ENCODE measurements at regions not wholly inside any gene's neighbourhood (a gene's known extent, or its start where the extent isn't known, plus 50 kb on each side); places are given as distances from the start of the nearest gene placed in this dataset.

DNA sequence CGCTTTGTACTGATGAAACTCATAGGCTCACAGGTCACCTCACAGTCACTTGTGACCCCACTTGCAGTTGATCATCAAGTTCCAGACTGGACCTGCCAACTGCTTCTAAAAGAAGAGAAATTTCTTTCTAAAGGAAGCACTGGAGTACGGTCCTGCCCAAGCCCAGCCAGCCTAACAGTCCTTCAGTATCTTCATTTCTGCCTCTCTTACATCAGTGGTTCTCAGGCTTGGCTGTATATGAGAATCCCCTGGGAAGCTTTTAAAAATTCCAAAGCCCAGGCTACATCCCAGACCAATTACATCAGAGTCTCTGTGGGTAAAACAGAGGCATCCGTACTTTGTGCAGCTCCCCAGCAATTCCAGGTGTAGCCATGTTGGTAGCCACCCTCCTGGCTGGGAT, 282.1 kb downstream of the NFIB start:
- intact Hi-C loops (cut with micrococcal nuclease) = no loop called here

DNA sequence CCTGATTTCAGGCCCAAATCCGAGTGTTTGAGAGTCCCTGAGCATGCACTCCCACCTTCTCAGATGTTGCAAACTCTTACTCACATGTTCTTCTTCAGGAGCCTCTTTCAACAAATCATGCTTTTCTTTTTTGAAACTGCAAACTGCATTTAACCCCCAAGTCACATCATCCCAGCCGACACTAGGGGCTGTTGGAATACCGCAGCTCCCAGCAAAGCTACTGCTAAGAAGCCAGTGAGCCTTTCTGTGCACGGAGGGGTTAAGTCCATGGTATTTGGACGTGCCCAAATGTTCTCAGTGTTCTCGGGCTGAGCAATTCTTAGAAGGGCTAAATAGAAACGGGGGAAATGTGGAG, 282.9 kb downstream of the NFIB start:
- intact Hi-C loops (cut with micrococcal nuclease) = no loop called here

DNA sequence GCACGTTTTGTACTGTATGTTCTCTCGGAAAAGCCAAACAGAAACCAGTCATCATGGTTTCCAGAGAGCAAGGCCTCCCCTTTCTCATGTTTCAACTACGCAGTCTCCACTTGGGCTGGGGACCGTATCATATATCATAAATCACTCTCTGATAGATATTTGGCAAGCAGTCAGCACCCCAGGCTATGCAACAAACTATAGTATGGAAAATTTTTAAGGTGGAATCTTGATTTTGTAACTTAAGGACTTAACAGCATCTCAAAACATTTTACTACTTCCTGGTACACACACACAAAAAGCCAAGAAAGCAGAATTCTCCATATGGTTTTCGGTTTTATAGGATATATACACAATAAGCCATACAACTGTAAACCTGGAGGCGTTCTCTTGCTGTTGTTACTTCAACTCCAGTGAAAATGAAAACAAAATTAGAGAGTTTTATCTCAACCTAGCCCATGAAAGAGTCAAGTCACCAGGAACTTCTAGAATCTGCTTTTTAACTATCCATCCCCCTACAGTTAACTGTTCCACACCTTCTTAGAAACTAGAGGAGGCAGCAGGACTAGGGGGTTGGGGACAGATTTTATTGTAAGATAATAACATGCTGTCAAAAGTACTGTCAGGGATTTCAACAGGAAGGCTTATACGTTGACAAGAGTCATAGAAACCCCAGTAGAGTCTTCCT, 283.4 kb downstream of the NFIB start:
- intact Hi-C loops (cut with micrococcal nuclease) = no loop called here

DNA sequence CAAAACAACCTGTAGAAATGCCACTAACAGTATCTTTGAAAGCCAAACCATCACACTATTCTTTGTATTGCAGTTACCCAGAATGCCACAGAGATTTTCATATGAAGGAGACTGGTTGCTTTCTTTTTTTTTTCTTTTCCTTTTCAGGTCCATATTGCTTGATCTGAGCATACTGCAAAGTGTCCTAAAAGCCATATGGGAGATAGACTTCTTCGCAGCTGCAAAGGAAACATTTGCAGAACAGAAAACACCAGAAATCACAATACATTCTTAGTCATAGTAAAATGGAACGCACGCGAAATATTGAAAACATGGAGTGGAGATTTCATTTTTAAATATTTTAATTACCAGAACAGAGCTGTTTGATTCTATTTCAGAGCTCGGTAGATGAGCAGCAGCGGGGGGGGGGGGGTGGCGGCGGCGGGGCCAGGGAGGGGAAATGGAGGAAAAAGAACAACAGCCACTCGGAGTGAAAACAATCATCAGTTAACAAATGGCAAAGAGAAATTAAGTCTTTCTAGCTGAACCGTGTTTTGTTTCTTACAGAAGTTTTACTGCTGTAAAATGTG, 284.1 kb downstream of the NFIB start:
- intact Hi-C loops (cut with micrococcal nuclease) = no loop called here

DNA sequence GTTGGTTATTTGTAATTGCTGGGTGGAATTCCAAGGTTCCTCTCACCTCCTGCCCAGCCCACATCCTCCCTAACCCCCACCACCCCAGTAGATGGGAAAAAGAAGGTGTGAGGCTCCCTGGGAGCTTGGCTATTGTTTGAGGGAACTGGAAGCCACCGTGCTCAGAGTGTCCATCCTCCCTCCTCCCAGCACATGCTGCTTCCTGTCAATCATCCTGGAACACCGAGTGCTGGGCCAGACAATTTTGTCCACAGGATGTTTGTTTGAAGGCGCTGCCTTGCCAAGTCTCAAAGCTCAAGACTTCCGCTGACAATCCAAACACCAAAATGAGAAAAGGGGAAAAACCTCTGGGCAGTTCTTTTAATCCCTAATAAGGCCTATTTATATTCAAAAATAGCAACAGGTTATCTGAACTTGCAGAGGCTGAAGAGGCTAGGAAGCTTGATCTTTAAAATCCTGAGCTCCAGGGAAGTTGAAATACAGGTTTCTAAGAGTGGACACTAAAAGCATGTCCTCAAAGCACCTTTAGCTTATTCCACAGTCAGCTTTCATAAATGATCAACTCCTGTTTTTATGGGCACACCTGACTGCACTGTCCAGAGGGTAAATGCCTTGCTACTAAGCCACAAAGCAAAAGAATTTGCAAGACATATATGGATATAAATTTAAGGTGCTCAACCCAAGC, 286.7 kb downstream of the NFIB start:
- intact Hi-C loops (cut with micrococcal nuclease) = no loop called here

DNA sequence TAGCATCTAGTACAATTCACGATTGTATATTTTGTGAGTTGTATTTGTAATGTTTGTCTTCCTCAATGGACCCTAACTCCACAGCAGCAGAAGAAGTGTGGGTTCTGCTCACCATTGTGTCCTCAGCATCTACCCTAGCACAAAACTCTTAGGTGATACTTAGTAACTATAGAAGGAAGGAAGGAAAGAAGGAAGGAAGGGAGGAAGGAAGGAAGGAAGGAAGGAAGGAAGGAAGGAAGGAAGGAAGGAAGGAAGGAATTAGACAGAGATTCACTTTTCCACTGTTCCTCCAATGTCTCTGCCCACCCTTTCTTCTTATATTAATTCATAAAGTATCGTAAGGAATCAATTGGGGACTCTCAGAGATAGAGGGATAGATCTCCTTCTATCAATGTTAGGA, 288.2 kb downstream of the NFIB start:
- intact Hi-C loops (cut with micrococcal nuclease) = no loop called here

DNA sequence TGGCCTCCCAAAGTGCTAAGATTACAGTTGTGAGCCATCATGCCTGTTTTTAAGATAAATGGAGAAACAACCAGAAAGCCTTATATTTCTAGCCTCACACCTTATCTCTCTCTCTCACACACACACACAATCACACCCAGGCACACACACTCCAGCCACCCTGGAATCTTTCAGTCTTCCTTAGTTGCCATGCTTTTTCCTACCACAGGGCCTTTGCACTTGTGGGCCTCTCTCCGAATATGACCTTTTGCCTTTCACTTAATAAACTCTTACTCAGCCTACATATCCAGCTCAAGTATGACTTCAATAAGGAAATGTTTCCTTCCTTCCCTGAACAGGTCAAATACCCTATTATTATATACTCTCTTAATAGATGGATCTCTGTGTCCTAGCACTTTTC, 290.7 kb downstream of the NFIB start:
- intact Hi-C loops (cut with micrococcal nuclease) = no loop called here

DNA sequence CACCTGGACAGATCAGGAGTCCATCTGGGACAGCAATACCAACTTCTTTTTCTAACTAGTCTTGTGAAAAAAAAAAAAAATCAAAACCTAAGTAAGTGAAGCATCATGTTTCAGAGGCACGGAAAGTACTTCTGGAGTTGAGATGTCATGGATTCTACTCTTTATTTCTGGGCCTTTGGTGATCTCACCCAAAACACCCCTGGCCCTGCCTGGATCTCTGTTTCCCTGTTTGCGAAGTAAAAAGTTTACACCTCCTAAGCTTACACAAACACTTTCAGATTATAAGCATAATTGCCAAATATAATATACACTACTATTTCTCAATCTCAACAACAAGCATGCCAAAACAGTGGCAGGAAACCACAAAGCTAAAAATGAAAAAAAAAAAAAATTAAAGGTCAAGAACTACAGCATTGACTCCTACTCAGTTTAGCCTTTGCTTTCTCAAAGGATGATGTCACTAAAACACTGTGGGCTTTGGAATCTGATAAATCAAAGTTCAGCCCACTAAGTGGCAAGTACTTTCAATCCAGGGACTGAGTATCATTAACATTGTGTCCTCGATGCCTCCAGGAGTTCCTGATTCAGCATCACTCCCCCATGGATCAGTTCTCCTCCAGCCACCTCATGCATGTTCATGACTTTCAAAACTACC, 291.9 kb downstream of the NFIB start:
- intact Hi-C loops (cut with micrococcal nuclease) = no loop called here

DNA sequence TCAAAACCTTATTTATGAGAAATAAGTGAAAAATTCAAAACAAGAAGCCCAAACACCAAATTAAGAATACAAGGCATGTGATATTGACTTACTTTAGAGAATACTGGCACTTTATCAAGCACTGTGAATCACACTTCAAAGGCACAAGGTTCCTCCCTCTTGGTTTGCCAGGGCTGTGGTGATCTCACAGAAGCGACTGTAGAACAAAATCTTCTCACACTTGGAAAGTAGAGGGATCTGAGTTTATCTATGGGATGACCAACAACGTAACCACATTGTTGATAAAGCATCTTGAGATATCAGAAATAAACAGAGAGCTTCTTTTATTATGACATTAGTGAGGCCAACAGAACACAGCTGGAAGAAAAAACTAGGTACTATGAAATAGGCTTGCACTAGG, 295.9 kb downstream of the NFIB start:
- intact Hi-C loops (cut with micrococcal nuclease) = no loop called here

DNA sequence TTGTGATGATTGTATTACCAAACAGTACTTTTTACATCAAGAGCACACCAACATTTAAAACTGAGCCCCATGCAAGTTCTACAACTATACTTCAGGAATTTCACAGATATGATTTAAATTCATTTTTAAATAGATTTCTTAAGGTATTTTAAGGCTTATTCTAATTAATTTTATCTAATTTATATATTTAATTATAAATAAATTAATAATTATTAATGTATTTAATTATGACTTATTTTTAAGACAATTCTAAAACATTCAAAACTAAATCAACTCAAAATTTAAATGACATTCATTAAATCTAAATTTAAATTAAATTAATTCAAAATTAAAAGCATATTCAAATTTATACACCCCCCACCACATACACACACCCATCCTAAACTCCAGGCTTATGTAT, 299.2 kb downstream of the NFIB start:
- intact Hi-C loops (cut with micrococcal nuclease) = no loop called here

DNA sequence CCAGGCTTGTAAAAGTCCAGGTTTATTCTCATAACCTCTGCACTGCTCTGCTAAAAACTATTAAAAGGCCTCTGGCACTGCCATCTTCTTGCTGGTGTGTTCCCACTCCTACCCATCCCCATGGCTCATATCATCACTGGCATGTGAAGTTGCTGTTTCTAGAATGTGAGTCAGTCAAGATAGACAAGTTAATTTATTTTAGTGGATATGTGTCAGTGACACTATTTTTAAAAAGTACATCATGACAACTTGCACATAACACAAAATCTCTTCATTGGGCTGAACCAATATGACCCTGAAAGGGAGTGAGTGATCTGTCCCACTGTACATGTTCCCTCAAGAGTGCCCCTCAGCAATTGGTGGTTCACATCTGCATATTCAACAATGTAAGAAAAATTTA, 299.7 kb downstream of the NFIB start:
- intact Hi-C loops (cut with micrococcal nuclease) = no loop called here

DNA sequence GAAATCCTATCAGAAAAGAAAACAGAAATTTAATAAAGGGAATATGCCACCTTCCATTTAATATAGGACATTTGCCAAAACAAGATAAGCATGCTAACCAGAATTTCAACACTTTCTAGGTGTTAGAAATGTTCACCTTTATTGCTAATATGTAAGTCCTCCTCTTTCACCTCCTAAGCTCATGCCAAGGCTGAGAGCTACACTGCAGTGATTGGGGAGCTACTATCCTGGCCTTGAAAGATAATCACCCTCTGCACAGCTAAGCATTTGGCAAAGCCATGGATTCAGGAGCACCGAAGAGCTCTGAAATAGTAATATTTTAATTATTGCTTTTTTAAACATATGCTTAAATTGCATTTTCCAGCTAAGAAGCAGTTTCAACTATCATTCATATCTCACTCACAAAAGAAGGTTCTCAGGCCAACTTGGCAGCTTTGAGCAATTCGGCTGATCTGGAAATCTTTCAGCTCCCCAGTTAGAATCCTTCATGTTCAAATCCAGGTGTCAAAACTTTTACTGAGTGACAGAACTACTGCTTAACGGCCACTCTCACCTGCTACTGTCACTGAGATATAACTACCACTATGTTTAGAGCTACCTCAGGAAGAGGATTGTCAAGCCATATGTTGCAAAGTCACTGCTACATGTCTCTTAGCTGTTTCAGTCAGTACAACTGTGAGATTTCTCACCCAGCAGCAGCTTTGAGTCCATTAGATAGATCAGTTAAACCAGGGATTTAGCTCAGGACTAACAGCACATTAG, 302.0 kb downstream of the NFIB start:
- intact Hi-C loops (cut with micrococcal nuclease) = no loop called here

DNA sequence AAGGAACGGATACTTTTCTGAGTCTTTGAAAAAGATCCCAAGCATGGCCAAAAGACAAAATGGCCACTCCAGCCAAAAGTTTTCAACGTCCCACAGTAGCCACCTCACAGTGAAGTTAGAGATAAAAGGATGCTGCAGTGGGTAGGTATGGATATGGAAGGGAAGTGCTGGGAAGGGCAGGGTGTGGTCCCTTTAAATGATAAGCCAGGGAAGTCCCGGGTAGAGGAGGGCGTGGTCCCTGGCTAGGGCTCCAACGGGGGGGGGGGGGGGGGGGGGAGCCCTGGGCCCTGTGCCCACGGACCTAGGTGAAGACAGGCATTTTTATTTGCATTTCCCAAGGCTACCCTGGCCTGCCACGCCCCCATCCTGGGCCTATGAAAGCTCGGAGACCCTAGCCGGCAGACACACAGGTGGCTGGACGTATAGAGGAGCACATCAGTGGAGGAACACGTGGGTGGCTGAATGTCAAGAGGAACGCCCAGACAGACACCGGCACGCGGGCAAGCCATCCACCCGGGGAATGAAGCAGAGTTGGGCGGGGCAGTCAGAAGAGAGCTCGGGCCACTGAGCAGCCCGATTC, 306.7 kb downstream of the NFIB start:
- intact Hi-C loops (cut with micrococcal nuclease) = no loop called here

DNA sequence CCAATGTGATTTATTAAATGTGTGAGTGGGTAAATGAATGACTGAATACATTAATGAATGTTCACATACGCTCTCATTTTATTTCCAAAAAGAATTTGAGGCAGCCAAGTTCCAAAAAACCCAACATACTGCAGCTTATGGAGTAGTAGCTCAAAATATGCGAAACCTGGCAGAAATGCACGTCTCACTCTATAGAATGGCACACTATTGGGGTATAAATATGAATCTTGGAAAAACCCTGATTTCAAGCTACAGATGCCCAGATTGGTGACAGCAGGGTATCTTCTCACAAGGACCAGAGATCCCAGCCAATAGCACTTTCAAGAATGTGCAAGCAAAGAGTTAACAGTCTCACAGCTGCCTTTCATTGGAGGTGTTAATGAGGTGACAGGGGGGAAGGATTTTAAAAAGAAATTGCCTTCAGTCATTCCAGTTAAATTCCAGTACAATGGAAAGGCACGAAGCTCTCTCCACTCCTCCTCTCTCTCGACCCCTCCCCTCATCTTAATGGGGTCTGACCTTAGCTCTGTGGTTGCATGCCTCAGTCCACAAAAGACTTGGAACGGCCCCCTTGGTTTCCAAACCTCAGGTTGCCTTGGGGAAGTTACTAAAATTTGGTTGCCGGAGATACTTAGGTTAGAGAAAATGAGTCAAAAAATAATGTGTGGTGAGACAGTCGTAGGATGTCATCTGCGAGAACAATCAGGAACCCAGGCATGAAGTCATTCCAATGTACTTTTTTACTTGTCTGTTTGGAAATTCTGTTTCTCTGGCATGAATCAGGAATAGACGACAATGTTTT, 307.4 kb downstream of the NFIB start:
- intact Hi-C loops (cut with micrococcal nuclease) = no loop called here

DNA sequence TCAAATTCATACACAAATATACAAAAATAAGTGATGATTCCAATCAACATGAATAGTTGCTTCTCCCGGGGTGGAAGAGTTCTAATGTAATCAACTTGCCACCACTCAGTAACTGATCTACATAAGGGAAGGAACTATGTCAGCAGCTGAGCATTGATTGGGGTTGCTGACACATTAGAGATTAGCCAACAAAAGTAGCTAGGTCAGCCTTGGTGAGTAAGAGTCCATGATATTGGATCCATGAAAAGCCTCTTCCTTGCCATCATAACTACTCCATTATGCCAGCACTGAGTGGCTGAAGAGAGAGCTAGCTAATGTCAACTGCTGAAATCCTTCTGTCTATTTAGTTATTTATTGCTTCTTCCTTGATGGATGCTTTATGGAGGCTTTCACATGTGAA, 309.8 kb downstream of the NFIB start:
- intact Hi-C loops (cut with micrococcal nuclease) = no loop called here

DNA sequence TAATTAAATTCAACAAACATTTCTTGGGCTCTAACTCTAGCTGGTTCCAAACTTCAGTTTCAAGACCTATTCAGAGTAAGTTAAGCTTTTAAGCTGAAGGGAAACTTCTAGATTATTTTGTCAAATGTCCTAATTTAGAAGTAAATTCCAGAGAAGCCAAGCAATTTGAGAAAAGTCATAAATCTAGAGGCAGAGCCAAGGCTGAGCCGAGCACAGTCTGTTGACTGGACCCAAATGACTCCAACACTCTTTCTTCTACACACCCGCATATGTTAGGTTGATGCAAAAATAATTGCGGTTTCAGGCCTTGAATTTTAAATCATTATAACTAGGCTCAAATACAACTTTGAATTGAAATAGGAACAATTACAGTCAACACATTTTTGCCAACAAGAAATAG, 319.7 kb downstream of the NFIB start:
- intact Hi-C loops (cut with micrococcal nuclease) = no loop called here

DNA sequence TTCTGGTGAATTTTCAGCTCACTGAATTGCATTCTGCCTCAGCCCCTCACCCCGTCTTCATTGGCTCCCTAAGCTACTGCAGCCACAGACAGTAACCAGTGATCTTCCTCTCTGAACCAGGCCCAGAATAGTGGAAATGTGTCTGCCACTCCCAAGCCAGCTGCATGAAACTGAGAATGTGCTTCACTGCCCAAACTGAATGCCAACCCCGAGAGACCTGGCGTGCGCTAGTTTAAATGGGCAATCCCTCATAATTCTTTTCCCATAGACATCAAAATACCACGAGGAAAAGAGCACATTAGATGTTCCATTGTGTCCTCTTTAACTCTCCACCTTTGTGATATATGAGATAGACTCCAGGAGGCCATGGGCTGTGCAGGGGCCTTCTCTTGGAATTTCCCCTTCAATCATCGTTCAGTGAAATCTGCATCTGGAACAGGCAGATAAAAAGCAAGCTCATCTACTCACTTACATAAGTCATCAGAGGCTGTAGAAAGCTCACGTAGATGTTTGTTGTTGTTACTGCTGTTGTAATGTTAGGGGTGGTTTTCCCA, 320.2 kb downstream of the NFIB start:
- intact Hi-C loops (cut with micrococcal nuclease) = no loop called here

DNA sequence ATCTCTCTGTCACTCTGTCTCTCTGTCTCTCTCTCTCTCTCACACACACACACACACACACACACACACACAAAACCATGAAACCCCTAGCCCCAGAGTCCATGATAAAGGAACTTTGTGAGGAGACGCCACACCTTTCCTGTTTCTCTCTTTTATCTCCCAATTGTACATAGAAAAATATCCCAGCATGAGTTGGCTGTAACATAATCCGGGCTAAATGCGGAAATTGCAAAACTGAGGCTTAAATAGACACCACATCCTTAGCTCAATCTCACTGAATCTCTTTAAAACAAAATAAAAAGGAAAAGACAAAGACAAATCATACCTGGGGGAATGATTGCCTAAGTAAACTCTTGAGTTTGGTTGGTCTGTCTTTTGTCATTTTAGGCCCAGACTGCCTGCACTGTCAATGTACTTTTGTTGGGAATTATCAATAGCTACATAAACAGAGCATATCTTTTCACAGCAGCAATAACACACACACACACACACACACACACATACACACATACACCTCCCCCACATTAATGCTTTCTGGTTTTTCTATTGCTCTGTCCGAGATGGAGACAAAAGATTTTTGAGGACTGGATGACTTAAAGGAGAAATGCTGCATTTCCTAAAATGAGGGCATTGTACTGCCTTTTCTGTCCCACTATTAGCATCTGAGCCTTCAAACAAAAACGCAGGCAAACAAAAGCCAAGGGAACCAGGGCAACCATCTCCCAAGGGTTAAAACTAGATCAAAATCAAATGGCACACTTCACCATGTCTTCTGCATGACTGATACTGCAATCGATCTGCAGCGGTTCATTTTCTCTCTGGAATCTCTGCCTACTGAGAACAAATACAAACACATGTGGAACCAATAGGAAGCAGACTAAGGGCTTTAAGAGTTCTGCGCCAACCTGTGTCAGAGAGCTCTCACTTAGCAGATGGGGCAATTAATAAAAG, 321.5 kb downstream of the NFIB start:
- intact Hi-C loops (cut with micrococcal nuclease) = no loop called here

DNA sequence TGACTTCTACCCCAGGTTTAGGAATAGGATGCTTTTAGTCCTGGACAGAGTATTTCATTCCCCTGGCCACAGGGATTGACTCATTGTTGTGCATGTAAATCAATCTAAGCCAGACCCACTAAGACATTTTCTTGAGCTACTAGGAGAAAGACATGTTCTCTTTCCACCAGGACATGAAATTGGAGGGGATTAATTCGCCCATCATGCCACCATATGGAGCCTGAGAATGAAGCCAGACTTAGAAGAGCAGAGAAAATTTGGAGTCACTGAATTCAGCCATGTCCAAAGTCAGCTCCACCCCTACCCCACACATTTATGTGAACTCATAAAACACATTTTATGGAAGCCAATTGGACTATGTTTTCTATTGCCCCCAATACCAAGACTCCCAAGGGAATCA, 322.5 kb downstream of the NFIB start:
- intact Hi-C loops (cut with micrococcal nuclease) = no loop called here
